ENCODE measurements at regions not wholly inside any gene's neighbourhood (a gene's known extent, or its start where the extent isn't known, plus 50 kb on each side); places are given as distances from the start of the nearest gene placed in this dataset.

- no peak for TF ChIP-seq POLR2A (IDR thresholded peaks at IDR 0.05)
- no peak for TF ChIP-seq CTCF (IDR thresholded peaks at IDR 0.05)
- Histone ChIP-seq H3K9me3 (no peaks in the 10 kb centered on the region), H3K27me3 (no peaks in the 10 kb centered on the region), H3K36me3 (no peaks in the 10 kb centered on the region), H3K27ac (peak overlapping the region; percentile 18 to 84 (median 71)), H3K4me3 (peak overlapping the region in 3 of 4 donors; percentile 1 to 42 (median 19)), H3K4me1 (peaks cover 5 to 25% (median 8%) of the 10 kb centered on the region in 3 donors)
- DNase-seq: peak; percentile 3
- intact Hi-C loops (cut with DNase I): no loop called here
- WGBS, 2 donors: 36 to 39% methylated on average over 9 of the region's 10 CpGs
These were observed 133.6 kb downstream of the CD47 start for GRCh38 chr3:107956991-107957900.

- DNase-seq: no peak
- Histone ChIP-seq H3K27ac (no peak overlapping the region), H3K9me3 (no peaks in the 10 kb centered on the region), H3K4me1 (peaks cover 5 to 25% (median 8%) of the 10 kb centered on the region in 3 donors), H3K4me3 (no peak overlapping the region), H3K36me3 (no peaks in the 10 kb centered on the region), H3K27me3 (no peaks in the 10 kb centered on the region)
- intact Hi-C loops (cut with DNase I): no loop called here
- WGBS, 2 donors: 57 to 83% methylated on average over 2 of the region's 2 CpGs
- TF ChIP-seq CTCF (IDR thresholded peaks at IDR 0.05): no peak
- TF ChIP-seq POLR2A (IDR thresholded peaks at IDR 0.05): no peak
These were observed 136.0 kb downstream of the CD47 start for GRCh38 chr3:107954845-107955244.

DNA sequence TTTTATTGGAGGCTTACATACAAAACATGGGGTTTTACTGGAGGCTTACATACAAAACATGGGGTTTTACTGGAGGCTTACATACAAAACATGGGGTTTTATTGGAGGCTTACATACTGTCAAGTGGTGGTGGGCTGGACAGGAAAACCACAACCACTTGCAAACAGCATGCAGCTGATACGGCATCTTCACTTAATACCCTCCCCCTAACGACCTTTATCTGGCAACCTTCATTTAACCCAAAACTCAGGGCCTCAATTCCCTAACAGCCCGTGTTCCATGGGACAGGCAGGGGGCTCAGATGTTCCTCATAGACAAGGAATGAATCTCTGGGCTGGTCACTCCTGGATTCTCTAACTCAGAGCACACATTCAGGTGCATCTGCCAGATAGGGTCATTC lies 137.1 kb downstream of the CD47 start:
- H3K9me3 ChIP-seq: no peaks in the 10 kb centered on the region
- WGBS, 2 donors: 54 to 85% methylated on average over 2 to 3 of the region's 3 CpGs
- intact Hi-C loops (cut with DNase I): no loop called here
- H3K36me3 ChIP-seq: no peaks in the 10 kb centered on the region
- no peak for TF ChIP-seq CTCF (IDR thresholded peaks at IDR 0.05)
- TF ChIP-seq POLR2A (IDR thresholded peaks at IDR 0.05): no peak
- H3K4me3 ChIP-seq: no peak overlapping the region
- no peaks in the 10 kb centered on the region for H3K27me3 ChIP-seq
- DNase-seq: no peak
- peaks cover 5 to 25% (median 8%) of the 10 kb centered on the region in 3 donors for H3K4me1 ChIP-seq
- no peak overlapping the region for H3K27ac ChIP-seq

DNA sequence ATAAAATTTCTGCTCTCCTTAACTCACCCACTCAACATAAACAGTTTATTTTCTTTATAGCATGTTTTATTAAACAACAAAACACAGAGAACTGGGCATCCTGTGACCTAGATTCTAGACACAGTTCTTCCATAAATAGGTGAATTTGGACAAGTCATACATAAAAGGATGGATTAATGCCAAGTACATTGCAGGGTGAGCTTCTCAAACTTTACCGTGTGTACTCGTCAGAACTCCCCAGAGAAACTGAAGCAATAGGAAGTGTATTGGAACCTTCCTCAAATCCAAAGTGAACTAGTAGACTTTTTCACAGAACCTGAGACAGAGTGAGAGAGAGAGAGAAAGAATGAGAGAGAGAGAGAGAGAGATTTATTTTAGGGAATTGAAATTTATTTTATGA lies 139.7 kb downstream of the CD47 start:
- WGBS, 2 donors: 52 to 65% methylated on average over 2 of the region's 2 CpGs
- intact Hi-C loops (cut with DNase I): no loop called here
- H3K4me3 ChIP-seq: no peak overlapping the region
- no peaks in the 10 kb centered on the region for H3K9me3 ChIP-seq
- DNase-seq: no peak
- TF ChIP-seq POLR2A (IDR thresholded peaks at IDR 0.05) (no peak), CTCF (IDR thresholded peaks at IDR 0.05) (no peak)
- no peaks in the 10 kb centered on the region for H3K36me3 ChIP-seq
- no peaks in the 10 kb centered on the region for H3K27me3 ChIP-seq
- H3K4me1 ChIP-seq: no peaks in the 10 kb centered on the region
- H3K27ac ChIP-seq: no peak overlapping the region

GRCh38 chr3:107950417-107950816 lies 140.4 kb downstream of the CD47 start:
- TF ChIP-seq POLR2A (IDR thresholded peaks at IDR 0.05): no peak
- no peak for TF ChIP-seq CTCF (IDR thresholded peaks at IDR 0.05)
- intact Hi-C loops (cut with DNase I): no loop called here
- H3K4me3 ChIP-seq: no peak overlapping the region
- H3K36me3 ChIP-seq: no peaks in the 10 kb centered on the region
- WGBS, 2 donors: 83 to 91% methylated on average over 2 of the region's 2 CpGs
- no peaks in the 10 kb centered on the region for H3K27me3 ChIP-seq
- no peaks in the 10 kb centered on the region for H3K4me1 ChIP-seq
- no peak for DNase-seq
- H3K27ac ChIP-seq: no peak overlapping the region
- no peaks in the 10 kb centered on the region for H3K9me3 ChIP-seq

All from esophagus squamous epithelium (tissue), 5 donors.